Coronary artery (tissue), 2 donors: ENCODE measurements at regions not wholly inside any gene's neighbourhood (a gene's known extent, or its start where the extent isn't known, plus 50 kb on each side); places are given as distances from the start of the nearest gene placed in this dataset.

ENCODE experiments used
- DNase-seq: peaks from one replicate; pipeline ENCODE4 v3.0.0-alpha.2; 2017; ENCODE audit warnings: low spot score
- H3K27ac ChIP-seq, 2 donors: fragments of 200-600 bp; sonication (generic); one replicate each; pipeline ENCODE4 v1.5.1; 2016 to 2019
- H3K4me3 ChIP-seq: fragments of 200-600 bp; sonication (generic); 2 replicates; pipeline ENCODE4 v1.5.1; 2016; ENCODE audit warnings: mild to moderate bottlenecking, moderate library complexity
- CTCF ChIP-seq: fragments of 200-600 bp; sonication (generic); IDR thresholded peaks from one replicate; pipeline ENCODE4 v1.5.1; 2019; ENCODE audit warnings: antibody characterized with exemption

DNA sequence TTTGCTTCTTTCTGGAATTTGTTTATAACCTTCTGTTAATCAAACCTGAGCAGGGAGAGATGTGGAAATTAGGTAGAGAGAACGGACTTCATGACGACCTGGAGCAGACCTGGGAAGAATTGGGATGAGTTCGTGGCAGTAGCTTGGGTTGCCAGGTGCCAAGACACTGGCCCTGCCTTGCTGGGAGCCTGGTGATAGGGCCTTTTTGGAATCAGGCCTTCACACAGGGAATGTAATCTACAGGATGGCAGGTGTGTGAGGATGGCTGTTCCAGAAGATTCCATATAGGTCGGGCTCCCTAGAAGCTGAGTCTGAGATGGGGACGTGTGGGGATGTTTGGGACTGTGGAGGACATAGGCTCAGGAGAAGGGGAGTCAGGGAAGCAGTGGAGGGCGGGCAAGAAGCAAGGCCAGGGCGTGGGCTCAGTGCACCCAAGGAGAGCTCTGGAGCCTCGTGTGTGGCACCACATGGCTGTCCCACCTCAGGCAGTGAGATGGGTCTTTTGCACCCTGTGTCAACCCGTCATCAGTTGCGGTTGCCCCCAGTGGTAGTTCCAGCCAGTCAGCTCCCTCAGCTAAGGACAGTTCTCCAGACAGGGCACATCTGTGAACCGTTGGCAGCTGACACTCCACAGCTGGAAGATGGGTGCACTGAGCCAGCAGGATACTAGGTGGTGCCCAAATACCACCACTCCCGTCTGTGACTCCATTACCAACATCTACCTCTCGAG, 395.9 kb downstream of the MATN1 start:
- no peak overlapping the region for H3K4me3 ChIP-seq
- DNase-seq = peak; percentile 31
- TF ChIP-seq CTCF = no peak
- no peak overlapping the region for H3K27ac ChIP-seq

DNA sequence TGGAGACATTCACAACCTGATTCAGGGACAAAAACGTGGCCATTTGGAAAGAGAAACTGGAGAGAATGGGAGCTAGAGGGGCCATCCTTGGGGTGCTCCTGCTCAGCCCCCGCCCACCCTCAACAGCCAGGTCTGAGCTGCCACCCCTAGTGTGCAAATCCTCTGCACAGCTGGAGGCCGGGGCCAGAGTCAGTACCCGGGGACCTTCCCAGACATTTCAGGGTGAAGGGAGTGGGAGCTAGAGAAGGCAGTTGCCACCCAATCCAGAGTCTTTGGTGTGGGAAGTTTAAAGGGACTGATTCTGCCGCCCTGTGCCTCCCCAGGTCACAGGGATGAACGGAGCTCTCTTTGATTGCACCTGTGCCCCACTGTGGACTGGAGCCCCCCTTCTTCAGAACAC, 397.4 kb downstream of the MATN1 start:
- DNase-seq = peak; percentile 47
- Histone ChIP-seq H3K27ac (no peak overlapping the region), H3K4me3 (no peak overlapping the region)
- TF ChIP-seq CTCF = no peak

GRCh38 chr1:30325085-30325935, 398.1 kb downstream of the MATN1 start:
- no peak for TF ChIP-seq CTCF
- Histone ChIP-seq H3K27ac (no peak overlapping the region), H3K4me3 (no peak overlapping the region)
- DNase-seq = peak; percentile 59

- no peak overlapping the region for H3K27ac ChIP-seq
- peak; percentile 49 for DNase-seq
- no peak for TF ChIP-seq CTCF
- no peak overlapping the region for H3K4me3 ChIP-seq
Measured at GRCh38 chr1:30324251-30325084, 398.9 kb downstream of the MATN1 start.

- no peak overlapping the region for H3K27ac ChIP-seq
- no peak for TF ChIP-seq CTCF
- no peak overlapping the region for H3K4me3 ChIP-seq
- DNase-seq = peak; percentile 56
Measured at GRCh38 chr1:30323841-30324240, 399.5 kb downstream of the MATN1 start.

DNA sequence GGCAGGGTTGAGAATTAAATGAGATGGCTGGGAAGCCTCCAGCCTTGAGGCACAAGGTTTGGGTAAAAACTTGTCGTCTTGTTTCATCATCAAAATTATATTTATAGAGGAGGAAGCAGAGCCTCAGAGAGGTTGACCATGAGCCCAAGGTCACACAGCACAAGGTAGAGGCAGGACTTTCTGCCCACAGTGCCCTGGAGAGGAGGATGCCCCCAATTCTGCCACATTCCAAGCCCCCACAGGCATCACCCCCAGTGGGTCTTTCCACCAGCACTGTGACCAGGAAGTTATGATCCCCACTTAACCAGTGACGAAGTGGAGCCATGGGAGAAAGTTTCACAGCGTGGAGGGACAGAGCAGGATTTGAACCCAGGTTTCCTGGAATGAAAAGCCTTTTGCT, 400.0 kb downstream of the MATN1 start:
- TF ChIP-seq CTCF = no peak
- Histone ChIP-seq H3K4me3 (no peak overlapping the region), H3K27ac (no peak overlapping the region)
- DNase-seq = peak; percentile 19
